GM18505 (cell line): ENCODE measurements at regions not wholly inside any gene's neighbourhood (a gene's known extent, or its start where the extent isn't known, plus 50 kb on each side); places are given as distances from the start of the nearest gene placed in this dataset.
"Not testable (repeated sequence)": the region's sequence is repeated elsewhere in the genome, so short reads cannot be mapped to it uniquely, and the experiment has no call there.

ENCODE experiments used
- ATAC-seq: cut with Tn5 transposase; IDR thresholded peaks from one replicate; pipeline ENCODE4 v1.9.1; 2021; ENCODE audit not compliant: unreplicated experiment
- POLR2A ChIP-seq: IDR thresholded peaks from 4 replicates; pipeline ENCODE4 v1.6.1; 2011; ENCODE audit warnings: borderline replicate concordance; ENCODE audit not compliant: insufficient read depth, insufficient read length; ENCODE audit errors: extremely low read depth

- no peak for TF ChIP-seq POLR2A
Observed at GRCh38 chr11:133660202-133660568, 127.9 kb upstream of the OPCML start.

GRCh38 chr11:133659538-133660201, 127.4 kb upstream of the OPCML start:
- peak; percentile 91 for ATAC-seq
- no peak for TF ChIP-seq POLR2A

More at GRCh38 chr11:133660202-133660568, 127.9 kb upstream of the OPCML start:
- ATAC-seq = no peak

GRCh38 chr11:133657054-133657453, 124.8 kb upstream of the OPCML start:
- no peak for ATAC-seq
- no peak for TF ChIP-seq POLR2A

- no peak for ATAC-seq
- no peak for TF ChIP-seq POLR2A
Observed at GRCh38 chr11:133656082-133656635, 123.9 kb upstream of the OPCML start.

GRCh38 chr11:133654630-133655212, 122.4 kb upstream of the OPCML start:
- no peak for TF ChIP-seq POLR2A
- ATAC-seq = no peak

GRCh38 chr11:133653336-133653735, 121.0 kb upstream of the OPCML start:
- no peak for ATAC-seq
- no peak for TF ChIP-seq POLR2A

- no peak for ATAC-seq
- no peak for TF ChIP-seq POLR2A
Observed at GRCh38 chr11:133650082-133650481, 117.8 kb upstream of the OPCML start.

- ATAC-seq = no peak
- TF ChIP-seq POLR2A = no peak
Observed at GRCh38 chr11:133649040-133649439, 116.7 kb upstream of the OPCML start.

GRCh38 chr11:133639408-133639807, 107.1 kb upstream of the OPCML start:
- ATAC-seq = no peak
- no peak for TF ChIP-seq POLR2A

- no peak for TF ChIP-seq POLR2A
- no peak for ATAC-seq
Observed at GRCh38 chr11:133638921-133639320, 106.6 kb upstream of the OPCML start.

- ATAC-seq = no peak
Observed at GRCh38 chr11:133636711-133637355, 104.5 kb upstream of the OPCML start.

GRCh38 chr11:133635244-133635739, 103.0 kb upstream of the OPCML start:
- no peak for TF ChIP-seq POLR2A
- no peak for ATAC-seq

More at GRCh38 chr11:133636711-133637355, 104.5 kb upstream of the OPCML start:
- no peak for TF ChIP-seq POLR2A

GRCh38 chr11:133628371-133628770, 96.1 kb upstream of the OPCML start:
- not testable (repeated sequence) for ATAC-seq

GRCh38 chr11:133621611-133622010, 89.3 kb upstream of the OPCML start:
- ATAC-seq = no peak
- no peak for TF ChIP-seq POLR2A
